ENCODE measurements at regions not wholly inside any gene's neighbourhood (a gene's known extent, or its start where the extent isn't known, plus 50 kb on each side); places are given as distances from the start of the nearest gene placed in this dataset.

GRCh38 chr2:207256476-207257207, 90.9 kb upstream of the KLF7 start:
- no peak for DNase-seq (ENCODE audit: extremely low read depth in 1 of 2, low read depth in 1 of 2)

DNA sequence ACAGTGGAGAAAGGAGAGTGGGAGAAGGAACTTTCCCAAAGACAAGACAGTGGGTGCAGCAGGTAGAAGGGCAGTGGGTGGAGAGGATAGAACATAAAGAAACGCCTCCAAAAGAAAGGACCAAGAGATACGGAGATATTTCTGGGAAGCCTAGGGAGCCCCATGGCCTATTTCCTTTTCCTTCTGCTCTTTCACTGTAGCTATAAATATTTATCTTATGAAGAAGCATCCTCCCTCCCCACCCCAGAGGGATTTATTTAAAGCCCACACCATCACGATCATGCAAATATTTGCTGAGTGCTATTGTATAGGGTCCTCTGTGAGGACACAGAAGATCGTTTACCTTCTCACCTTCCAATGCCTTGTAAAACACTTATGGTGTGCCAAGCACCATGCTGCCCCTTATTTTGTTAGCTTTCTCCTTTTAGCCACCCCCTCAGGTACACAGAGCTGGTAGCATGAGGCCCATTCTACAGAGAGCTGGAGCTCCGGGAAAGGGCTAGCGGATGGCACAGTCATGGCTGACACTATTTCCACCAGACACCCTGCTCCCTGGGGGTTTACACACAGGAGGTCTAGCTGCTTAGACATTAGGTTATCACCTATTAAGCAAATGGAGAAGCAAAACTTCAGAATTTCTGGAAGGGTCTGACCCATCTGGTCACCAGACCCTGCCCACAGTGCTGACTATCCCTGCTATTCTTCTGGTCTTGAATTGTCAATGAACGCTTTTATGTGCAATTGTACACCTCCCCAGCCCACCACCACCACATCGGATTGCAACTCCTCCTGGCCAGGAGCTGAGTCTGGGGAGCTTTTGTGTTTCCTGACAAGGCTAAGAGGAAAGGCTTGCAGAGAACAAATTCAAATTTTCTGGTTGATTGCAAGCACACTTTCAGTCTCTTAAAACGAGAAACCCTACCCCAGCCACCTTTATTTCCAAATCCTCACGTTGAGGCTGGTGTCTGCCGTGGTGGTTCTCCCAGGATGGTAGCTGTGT, 91.8 kb upstream of the KLF7 start:
- DNase-seq (ENCODE audit: extremely low read depth in 1 of 2, low read depth in 1 of 2): no peak

- no peak for DNase-seq (ENCODE audit: extremely low read depth in 1 of 2, low read depth in 1 of 2)
Observed at GRCh38 chr2:207258263-207258991, 92.7 kb upstream of the KLF7 start.

- DNase-seq (ENCODE audit: extremely low read depth in 1 of 2, low read depth in 1 of 2): no peak
Observed at GRCh38 chr2:207260021-207260420, 94.3 kb upstream of the KLF7 start.

GRCh38 chr2:207260947-207261346, 95.2 kb upstream of the KLF7 start:
- DNase-seq (ENCODE audit: extremely low read depth in 1 of 2, low read depth in 1 of 2): no peak

GRCh38 chr2:207264310-207264709, 98.6 kb upstream of the KLF7 start:
- DNase-seq (ENCODE audit: extremely low read depth in 1 of 2, low read depth in 1 of 2): no peak

DNA sequence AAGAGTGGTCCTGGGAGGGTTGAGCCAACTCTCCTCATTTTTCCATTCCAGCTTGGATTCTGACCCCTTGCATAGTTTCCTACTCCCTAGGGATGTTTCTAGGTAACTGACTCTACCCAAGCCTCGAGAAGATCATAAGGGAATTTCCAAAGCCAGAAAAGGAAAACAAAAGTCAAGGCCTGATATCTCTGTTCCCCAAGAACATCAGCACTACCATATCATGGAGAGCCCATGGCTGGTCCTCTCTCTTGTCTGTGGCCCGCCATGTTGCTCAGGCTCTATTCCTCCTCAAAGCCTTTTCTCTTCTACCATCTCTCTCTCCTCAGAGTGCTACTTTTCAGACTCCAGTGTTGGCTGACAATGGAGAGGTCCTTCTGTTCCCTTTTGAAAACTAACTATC, 99.6 kb upstream of the KLF7 start:
- DNase-seq (ENCODE audit: extremely low read depth in 1 of 2, low read depth in 1 of 2): no peak

- DNase-seq (ENCODE audit: extremely low read depth in 1 of 2, low read depth in 1 of 2): no peak
Observed at GRCh38 chr2:207265869-207266268, 100.1 kb upstream of the KLF7 start.

DNA sequence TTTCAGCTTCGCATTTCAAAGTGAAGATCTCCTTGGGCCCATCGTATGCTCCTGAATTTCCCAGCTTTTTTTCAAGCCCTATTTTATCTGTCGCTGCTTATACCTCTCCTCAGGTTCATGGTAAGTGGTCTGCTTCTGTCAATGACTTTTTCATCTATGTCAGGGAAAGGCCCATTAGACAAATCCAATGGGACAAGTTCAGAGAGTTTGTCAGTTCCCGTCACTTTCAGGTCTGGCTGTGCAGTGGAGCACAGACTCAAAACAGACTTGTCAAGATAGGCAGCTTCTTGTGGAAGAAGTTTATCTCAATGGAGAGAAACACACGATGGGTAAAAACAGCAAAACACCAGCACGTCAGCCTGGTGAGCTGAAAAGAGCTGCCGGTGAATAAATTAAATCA, 100.9 kb upstream of the KLF7 start:
- no peak for DNase-seq (ENCODE audit: extremely low read depth in 1 of 2, low read depth in 1 of 2)

DNA sequence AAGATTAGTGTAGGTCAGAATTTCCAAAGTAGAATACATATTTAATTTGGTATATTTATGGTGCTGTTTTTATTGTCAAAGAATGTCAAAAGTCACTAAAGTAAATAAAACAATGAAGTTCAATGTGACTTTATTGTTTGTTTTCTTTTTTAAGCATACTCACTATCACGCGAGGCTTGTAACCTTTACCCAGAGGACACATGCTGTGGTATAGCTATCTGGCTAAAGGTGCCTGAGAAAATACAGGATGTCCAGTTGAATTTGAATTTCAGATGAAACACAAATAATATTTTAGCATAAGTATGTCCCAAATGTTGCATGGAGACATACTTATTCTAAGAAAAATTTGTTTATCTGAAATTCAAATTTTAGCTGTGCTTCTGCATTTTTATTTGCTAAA, 103.3 kb upstream of the KLF7 start:
- no peak for DNase-seq (ENCODE audit: extremely low read depth in 1 of 2, low read depth in 1 of 2)

DNA sequence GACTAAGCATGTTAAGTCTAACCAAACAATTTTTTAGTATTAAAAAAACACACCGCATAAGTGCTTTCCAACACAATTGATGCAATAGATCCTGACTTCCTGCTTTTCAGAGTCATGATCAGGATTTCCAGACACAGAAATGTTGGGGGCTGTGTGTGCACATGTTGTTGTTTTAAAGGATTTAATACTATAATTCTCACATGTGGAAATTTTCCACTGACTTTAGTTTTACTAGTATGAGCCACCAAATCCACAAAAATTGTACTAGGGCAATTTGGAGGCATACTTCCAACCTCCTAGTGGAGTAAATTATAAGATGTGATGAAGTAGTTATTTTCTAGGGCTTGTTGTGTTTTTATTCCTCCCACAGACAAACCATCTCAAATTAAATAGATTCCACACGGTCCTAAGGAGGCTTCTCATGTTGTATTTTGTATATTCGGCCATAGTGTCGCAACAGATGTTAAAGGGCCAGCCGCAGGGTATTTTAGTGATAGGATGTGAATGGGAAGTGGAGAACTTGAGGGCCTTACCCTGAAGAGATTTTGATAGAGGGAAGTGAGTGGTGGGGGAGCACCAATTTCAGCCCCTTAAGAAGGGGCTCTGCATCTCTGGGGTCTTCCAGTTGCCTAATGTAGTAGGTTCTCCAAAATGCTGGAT, 108.9 kb upstream of the KLF7 start:
- no peak for DNase-seq (ENCODE audit: extremely low read depth in 1 of 2, low read depth in 1 of 2)

- no peak for DNase-seq (ENCODE audit: extremely low read depth in 1 of 2, low read depth in 1 of 2)
Observed at GRCh38 chr2:207275779-207276178, 110.0 kb upstream of the KLF7 start.

DNA sequence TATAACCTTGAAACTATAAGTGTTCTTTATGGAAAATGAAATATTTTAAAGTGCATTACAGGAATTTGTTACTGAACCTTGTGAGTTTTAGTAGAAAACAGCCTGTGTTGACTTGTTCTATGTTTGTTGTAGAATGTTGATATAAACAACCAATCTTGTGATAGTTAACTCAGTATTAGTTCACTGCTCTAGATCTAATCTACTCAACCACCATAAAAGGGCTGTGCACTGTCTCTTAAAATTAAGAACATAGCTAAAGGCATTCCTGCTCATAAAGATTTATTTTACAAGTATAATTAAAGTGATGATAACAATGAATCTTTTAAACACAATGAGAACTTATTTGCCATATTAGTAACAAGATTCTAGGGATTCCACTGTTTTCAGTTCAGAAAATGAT, 110.5 kb upstream of the KLF7 start:
- DNase-seq (ENCODE audit: extremely low read depth in 1 of 2, low read depth in 1 of 2): no peak

- no peak for DNase-seq (ENCODE audit: extremely low read depth in 1 of 2, low read depth in 1 of 2)
Observed at GRCh38 chr2:207276858-207277257, 111.1 kb upstream of the KLF7 start.

- no peak for DNase-seq (ENCODE audit: extremely low read depth in 1 of 2, low read depth in 1 of 2)
Observed at GRCh38 chr2:207279520-207279919, 113.8 kb upstream of the KLF7 start.

DNA sequence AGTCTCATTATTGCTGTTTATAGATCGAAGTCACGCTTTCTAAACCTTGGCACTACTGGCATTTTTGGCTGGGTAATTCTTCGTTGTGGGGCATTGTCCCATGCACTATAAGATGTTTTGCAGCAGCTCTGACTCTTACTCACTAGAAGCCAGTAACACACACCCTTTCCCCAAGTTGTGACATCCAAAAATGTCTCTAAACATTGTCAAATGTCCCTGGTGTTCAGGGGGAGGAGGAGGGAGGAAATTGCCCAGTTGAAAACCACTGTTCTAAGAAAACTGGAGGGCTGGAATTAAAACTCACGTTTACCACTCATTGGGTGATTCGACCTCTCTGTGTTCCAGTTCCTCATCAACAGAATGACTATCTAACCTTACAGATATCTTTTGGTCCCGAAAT, 115.7 kb upstream of the KLF7 start:
- DNase-seq (ENCODE audit: extremely low read depth in 1 of 2, low read depth in 1 of 2): no peak

- DNase-seq (ENCODE audit: extremely low read depth in 1 of 2, low read depth in 1 of 2): no peak
Observed at GRCh38 chr2:207282916-207283315, 117.2 kb upstream of the KLF7 start.

- DNase-seq (ENCODE audit: extremely low read depth in 1 of 2, low read depth in 1 of 2): no peak
Observed at GRCh38 chr2:207283356-207283755, 117.6 kb upstream of the KLF7 start.

DNA sequence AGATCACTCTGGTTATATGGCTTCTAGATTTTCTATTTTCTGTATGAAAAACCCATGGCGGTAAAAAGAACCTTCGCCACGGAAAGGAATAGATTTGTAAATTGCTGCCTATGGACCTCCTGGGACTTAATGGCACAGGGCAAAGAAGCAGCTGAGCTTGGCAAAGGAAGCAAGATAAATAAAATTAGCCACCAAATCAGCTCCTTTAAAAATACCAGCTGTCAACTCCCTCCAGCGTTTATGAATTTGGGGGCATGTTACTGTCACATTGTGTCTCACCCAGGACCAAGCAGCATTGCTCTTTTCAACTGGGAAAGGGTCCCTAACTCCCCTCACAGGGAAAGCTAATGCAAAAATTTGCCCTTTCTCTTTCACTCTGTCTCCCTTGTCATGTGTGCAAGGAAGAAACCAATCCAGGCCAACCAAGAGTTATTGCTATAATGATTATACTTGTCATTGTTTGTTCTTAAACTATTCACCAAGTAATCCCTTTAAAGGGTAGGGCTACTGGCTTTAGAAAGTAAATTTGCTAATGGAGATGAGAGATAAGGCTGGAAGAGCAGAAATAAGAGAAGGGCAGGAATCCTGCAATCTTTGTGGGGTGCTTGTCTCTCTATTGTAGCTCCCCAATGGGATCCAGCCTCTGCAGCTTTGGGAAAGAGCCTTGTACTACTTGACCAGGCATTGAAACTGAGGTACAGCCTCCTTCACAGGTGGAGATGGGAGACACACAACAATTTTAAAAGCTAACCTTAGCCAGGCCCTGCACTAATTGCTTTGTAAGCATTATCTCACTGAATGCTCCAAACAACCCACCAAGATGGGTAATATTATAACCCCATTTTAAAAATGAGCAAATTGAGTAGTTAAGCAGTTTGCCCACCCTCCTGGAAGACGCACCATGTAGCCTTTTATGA, 119.1 kb upstream of the KLF7 start:
- DNase-seq (ENCODE audit: extremely low read depth in 1 of 2, low read depth in 1 of 2): no peak

GRCh38 chr2:207285473-207285815, 119.7 kb upstream of the KLF7 start:
- DNase-seq (ENCODE audit: extremely low read depth in 1 of 2, low read depth in 1 of 2): no peak

Data from stimulated activated CD8-positive, alpha-beta memory T cell treated with anti-CD3 and anti-CD28 coated beads, Interleukin-7, amount 100 ng/mL, for 48 hours (primary cell).